Spleen (tissue), 11 donors: ENCODE measurements at regions not wholly inside any gene's neighbourhood (a gene's known extent, or its start where the extent isn't known, plus 50 kb on each side); places are given as distances from the start of the nearest gene placed in this dataset.

Experiments
- DNase-seq: peaks from one replicate; pipeline ENCODE4 v3.0.0-alpha.2; 2020
- H3K27ac ChIP-seq, 8 donors: fragments of 200-600 bp; sonication (generic) in 7 of 8; 1 replicate in 4 of 8; 2 replicates in 4 of 8; pipeline versions ENCODE4 v1.5.0 to v1.8.0; 2016 to 2021; ENCODE audit warnings: inconsistent platforms in 4 of 8, mild to moderate bottlenecking in 4 of 8, moderate library complexity in 1 of 8
- H3K27me3 ChIP-seq, 7 donors: fragments of 200-600 bp; sonication (generic) in 6 of 7; replicated peaks in 1 of 7; 1 replicate in 4 of 7; 2 replicates in 3 of 7; pipeline versions ENCODE4 v1.5.0 to v1.8.0; 2016 to 2021; ENCODE audit warnings: inconsistent platforms in 3 of 7, mild to moderate bottlenecking in 1 of 7
- H3K36me3 ChIP-seq, 6 donors: fragments of 200-600 bp; sonication (generic) in 5 of 6; 1 replicate in 4 of 6; 2 replicates in 2 of 6; pipeline versions ENCODE4 v1.5.0 to v1.8.0; 2016 to 2021; ENCODE audit warnings: inconsistent platforms in 2 of 6
- H3K4me1 ChIP-seq, 6 donors: fragments of 200-600 bp; sonication (generic) in 5 of 6; 1 replicate in 3 of 6; 2 replicates in 3 of 6; pipeline versions ENCODE4 v1.5.0 to v1.8.0; 2016 to 2021; ENCODE audit warnings: inconsistent platforms in 3 of 6
- H3K4me3 ChIP-seq, 8 donors: fragments of 200-600 bp; sonication (generic) in 7 of 8; 1 replicate in 4 of 8; 2 replicates in 4 of 8; pipeline versions ENCODE4 v1.5.0 to v1.8.0; 2016 to 2021; ENCODE audit warnings: inconsistent platforms in 4 of 8, mild to moderate bottlenecking in 4 of 8, moderate library complexity in 2 of 8
- H3K9me3 ChIP-seq, 8 donors: fragments of 200-600 bp; sonication (generic) in 7 of 8; 1 replicate in 4 of 8; 2 replicates in 4 of 8; pipeline versions ENCODE4 v1.5.0 to v1.8.0; 2016 to 2021; ENCODE audit warnings: inconsistent platforms in 4 of 8
- POLR2A ChIP-seq, 3 donors: fragments of 450-650 bp; IDR thresholded peaks; one replicate each; pipeline ENCODE4 v1.5.1; 2017; ENCODE audit warnings: antibody characterized with exemption in 3 of 3, mild to moderate bottlenecking in 1 of 3
- POLR2AphosphoS5 ChIP-seq, 3 donors: sonication (generic); formaldehyde crosslinking; IDR thresholded peaks; one replicate each; pipeline ENCODE4 v1.5.1; 2017; ENCODE audit warnings: antibody characterized with exemption in 3 of 3
- WGBS, 5 donors: extraction: QIAGEN DNeasy Blood & Tissue Kit in 3 of 5; methylation state at CpG; one replicate each; pipeline versions ENCODE4 v1.1.5 to v1.1.7; 2013 to 2018; 5-methylcytosine and 5-hydroxymethylcytosine counted together
- intact Hi-C: fragments of 100-400 bp; cut with DNase I; formaldehyde crosslinking; loops from one replicate; pipeline ENCODE4 v1.15.0; 2023; ENCODE audit warnings: low total_unique reads
- TF ChIP-seq, protein P1 (sequence below), 11 experiments: fragments of 200-600 bp in 7 of 11; fragments of 450-650 bp in 4 of 11; sonication (generic) in 4 of 11; IDR thresholded peaks in 8 of 11; conservative IDR thresholded peaks in 3 of 11; 1 replicate in 7 of 11; 2 replicates in 4 of 11; pipeline versions ENCODE4 v1.4.0 to v1.8.0; 2016 to 2021; ENCODE audit warnings: antibody characterized with exemption in 11 of 11, inconsistent platforms in 4 of 11, mild to moderate bottlenecking in 1 of 11
- donor health status: healthy with polysubstance abuse.
- donor health status: DM: no; HTN: no; CAD: no; lungs with moderate emphysema.
- donor health status: DM: no; HTN: no; CAD: no.
- donor health status: Bipolar disorder and iron deficiency.
- donor health status: healthy.
- donor health status: DM: no; HTN: no; CAD: no.
- donor health status: DM: yes; HTN: yes; CAD: no.

DNA sequence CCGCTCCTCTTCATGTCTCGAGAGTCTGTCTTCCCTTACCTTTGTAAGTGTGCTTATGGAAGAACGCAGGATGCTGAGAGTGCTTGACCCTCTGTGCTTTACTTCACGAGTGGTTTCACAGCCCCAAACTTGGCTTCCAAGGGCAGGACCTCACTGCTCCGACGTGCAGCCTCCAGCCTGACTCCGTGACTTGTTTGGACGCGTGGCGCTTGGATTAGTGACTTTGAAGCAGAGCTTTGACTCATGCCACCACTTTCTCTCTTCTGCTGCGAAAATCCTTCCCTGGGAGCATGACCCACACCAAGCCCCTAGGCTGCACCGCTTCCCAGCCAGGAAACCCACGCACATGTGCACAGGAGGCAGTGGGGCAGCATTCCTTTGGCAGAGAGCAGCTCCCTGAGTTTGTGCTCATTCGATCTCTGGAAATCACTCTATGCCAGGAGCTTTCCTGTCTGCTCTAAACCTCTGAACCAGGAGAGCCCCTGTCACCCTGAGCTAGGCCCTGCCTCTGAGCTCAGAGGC is 207.8 kb upstream of the HS6ST1 start:
- Histone ChIP-seq H3K27ac (no peak overlapping the region), H3K4me1 (peaks cover 0 to 16% (median 5%) of the 10 kb centered on the region in 6 donors), H3K36me3 (no peaks in the 10 kb centered on the region), H3K9me3 (peaks cover 0 to 8% (median 0%) of the 10 kb centered on the region in 8 donors), H3K4me3 (no peak overlapping the region), H3K27me3 (no peaks in the 10 kb centered on the region)
- DNase-seq = no peak
- TF ChIP-seq, protein P1, sequence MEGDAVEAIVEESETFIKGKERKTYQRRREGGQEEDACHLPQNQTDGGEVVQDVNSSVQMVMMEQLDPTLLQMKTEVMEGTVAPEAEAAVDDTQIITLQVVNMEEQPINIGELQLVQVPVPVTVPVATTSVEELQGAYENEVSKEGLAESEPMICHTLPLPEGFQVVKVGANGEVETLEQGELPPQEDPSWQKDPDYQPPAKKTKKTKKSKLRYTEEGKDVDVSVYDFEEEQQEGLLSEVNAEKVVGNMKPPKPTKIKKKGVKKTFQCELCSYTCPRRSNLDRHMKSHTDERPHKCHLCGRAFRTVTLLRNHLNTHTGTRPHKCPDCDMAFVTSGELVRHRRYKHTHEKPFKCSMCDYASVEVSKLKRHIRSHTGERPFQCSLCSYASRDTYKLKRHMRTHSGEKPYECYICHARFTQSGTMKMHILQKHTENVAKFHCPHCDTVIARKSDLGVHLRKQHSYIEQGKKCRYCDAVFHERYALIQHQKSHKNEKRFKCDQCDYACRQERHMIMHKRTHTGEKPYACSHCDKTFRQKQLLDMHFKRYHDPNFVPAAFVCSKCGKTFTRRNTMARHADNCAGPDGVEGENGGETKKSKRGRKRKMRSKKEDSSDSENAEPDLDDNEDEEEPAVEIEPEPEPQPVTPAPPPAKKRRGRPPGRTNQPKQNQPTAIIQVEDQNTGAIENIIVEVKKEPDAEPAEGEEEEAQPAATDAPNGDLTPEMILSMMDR (IDR thresholded peaks at IDR 0.05 in 8 of 11, conservative IDR thresholded peaks at IDR 0.05 in 3 of 11) = no peak
- TF ChIP-seq POLR2AphosphoS5 (IDR thresholded peaks at IDR 0.05) = no peak
- no peak for TF ChIP-seq POLR2A (IDR thresholded peaks at IDR 0.05)
- intact Hi-C loops = no loop called here
- WGBS, 5 donors = 90 to 94% (median 91%) methylated on average over 13 to 14 of the region's 14 CpGs

DNA sequence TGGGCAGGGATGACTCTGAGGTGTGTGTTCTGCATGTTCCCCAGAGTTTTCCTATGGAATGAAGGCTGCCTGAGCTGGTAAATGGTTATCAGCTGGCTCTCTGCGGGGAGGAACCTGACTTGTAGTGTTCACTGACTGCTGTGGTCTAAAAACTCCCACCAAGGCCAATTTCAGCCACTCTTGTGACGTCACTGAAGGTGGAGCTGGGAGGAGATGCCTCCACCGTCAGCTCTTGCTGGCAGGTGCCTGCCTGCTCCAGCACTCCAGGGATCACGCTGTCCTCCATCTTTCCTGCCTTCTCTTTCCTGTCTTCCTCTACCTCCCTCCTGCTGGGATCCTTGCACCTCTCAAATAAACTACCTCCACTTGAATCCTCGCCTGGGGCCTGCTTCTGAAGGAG is 209.5 kb upstream of the HS6ST1 start:
- Histone ChIP-seq H3K27me3 (no peaks in the 10 kb centered on the region), H3K9me3 (peaks cover 0 to 8% (median 0%) of the 10 kb centered on the region in 8 donors), H3K36me3 (no peaks in the 10 kb centered on the region), H3K27ac (no peak overlapping the region), H3K4me3 (no peak overlapping the region), H3K4me1 (peaks cover 0 to 18% (median 5%) of the 10 kb centered on the region in 6 donors)
- 78 to 84% (median 81%) methylated on average over 5 of the region's 5 CpGs for WGBS, 5 donors
- intact Hi-C loops = no loop called here
- no peak for TF ChIP-seq POLR2A (IDR thresholded peaks at IDR 0.05)
- TF ChIP-seq, protein P1 (IDR thresholded peaks at IDR 0.05 in 8 of 11, conservative IDR thresholded peaks at IDR 0.05 in 3 of 11) = no peak
- no peak for TF ChIP-seq POLR2AphosphoS5 (IDR thresholded peaks at IDR 0.05)
- no peak for DNase-seq

DNA sequence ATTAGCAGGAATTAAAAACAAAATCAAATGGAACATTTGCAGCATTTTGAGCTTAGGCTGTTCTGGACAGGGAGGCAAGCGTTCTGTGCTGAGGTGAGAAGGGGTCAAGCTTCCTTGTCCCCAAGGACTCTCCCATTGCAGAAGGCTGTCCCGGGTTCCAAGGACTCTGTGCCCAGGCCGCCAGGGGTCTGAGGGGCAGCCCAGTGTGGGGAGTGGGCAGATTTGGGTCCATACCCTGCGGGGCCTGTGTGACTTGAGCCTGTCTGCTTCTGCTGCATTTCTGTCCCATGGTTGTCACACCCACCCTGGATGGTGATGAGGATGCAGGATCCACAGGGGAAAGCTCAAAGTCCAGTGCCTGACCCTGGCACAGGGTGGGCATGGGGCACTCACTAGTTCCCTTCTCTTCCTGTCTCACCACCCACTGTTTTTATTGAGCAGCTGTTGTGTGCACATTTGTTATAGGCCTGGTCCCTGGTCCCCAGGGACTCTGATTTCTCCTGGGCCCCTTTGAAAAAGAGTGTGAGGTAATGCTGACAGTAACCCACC is 211.4 kb upstream of the HS6ST1 start:
- WGBS, 5 donors = 61 to 87% (median 82%) methylated on average over 4 of the region's 4 CpGs
- Histone ChIP-seq H3K36me3 (no peaks in the 10 kb centered on the region), H3K9me3 (no peaks in the 10 kb centered on the region), H3K4me1 (peaks cover 0 to 16% (median 5%) of the 10 kb centered on the region in 6 donors), H3K27ac (no peak overlapping the region), H3K27me3 (no peaks in the 10 kb centered on the region), H3K4me3 (no peak overlapping the region)
- DNase-seq = no peak
- intact Hi-C loops = loop anchor here (10.0 kb wide), 1 partner anchor 205 kb away; no protein-coding TSS in a partner anchor
- TF ChIP-seq POLR2A (IDR thresholded peaks at IDR 0.05) (no peak), POLR2AphosphoS5 (IDR thresholded peaks at IDR 0.05) (no peak)
- TF ChIP-seq, protein P1 (IDR thresholded peaks at IDR 0.05 in 8 of 11, conservative IDR thresholded peaks at IDR 0.05 in 3 of 11) = no peak

DNA sequence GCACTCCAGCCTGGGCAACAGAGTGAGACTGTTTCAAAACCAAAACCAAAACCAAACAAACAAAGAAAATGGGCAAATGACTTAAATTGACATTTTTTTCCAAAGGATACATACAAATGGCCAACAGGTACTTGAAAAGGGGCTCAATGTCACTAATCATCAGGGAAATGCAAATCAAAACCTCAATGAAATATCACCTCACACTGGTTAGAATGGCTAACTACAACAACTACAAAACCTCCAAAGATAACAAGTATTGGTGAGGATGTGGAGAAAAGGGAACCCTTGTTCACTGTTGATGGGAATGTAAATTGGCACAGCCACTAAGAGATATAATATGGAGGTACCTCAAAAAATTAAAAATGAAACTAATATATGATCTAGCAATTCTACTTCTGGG is 213.2 kb upstream of the HS6ST1 start:
- DNase-seq = no peak
- Histone ChIP-seq H3K36me3 (no peaks in the 10 kb centered on the region), H3K27ac (no peak overlapping the region), H3K9me3 (no peaks in the 10 kb centered on the region), H3K4me3 (no peak overlapping the region), H3K4me1 (peaks cover 0 to 16% (median 5%) of the 10 kb centered on the region in 6 donors), H3K27me3 (no peaks in the 10 kb centered on the region)
- no peak for TF ChIP-seq POLR2A (IDR thresholded peaks at IDR 0.05)
- TF ChIP-seq, protein P1 (IDR thresholded peaks at IDR 0.05 in 8 of 11, conservative IDR thresholded peaks at IDR 0.05 in 3 of 11) = peak in 5 of 11 experiments; percentile 17 to 43 (median 31)
- intact Hi-C loops = loop anchor here (10.0 kb wide), 1 partner anchor 207 kb away; no protein-coding TSS in a partner anchor
